OCI-LY3 (cell line): ENCODE measurements at regions not wholly inside any gene's neighbourhood (a gene's known extent, or its start where the extent isn't known, plus 50 kb on each side); places are given as distances from the start of the nearest gene placed in this dataset.

Experiments
- EZH2phosphoT487 ChIP-seq: fragments of 200-600 bp; shearing (Covaris generic); IDR thresholded peaks from 2 replicates; pipeline ENCODE4 v1.6.1; 2018; ENCODE audit warnings: antibody characterized with exemption, mixed run types, low read depth
- TF ChIP-seq, protein P1 (sequence below): fragments of 200-600, 300-600 bp; sonication (generic); IDR thresholded peaks from 2 replicates; pipeline ENCODE4 v1.5.1; 2014; ENCODE audit warnings: antibody characterized with exemption, low read length, low read depth

DNA sequence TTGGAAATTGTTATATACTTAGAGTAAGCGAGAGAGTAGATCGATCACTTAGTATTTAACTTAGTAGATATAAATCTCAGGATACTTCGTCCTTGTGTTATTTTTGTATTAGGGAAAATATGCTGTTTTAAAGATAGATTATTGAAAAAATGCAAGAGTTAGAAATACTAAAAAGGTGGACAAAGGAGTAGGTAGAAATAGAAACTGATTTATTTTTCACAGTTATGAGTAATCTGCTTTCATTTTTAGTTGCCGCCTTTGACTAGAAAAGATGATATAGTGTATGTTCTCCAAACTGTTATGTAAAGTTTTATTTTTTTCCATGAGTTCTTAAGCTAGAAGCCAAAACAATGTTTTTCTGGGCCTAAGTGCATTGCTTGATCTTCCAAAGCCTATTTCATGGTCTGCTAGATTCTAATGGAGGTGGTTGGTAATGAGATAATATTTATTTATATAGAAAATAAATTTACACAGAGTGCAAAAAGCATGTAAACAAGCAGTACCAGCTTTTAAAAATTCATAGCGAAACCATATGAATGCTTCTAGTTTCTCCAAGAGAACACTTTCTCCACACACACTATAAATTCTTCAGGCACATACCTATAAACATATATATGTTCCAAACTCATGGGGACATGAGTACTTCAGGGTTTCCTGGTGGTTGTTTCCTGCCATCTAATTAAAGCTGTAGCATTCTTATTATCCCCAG is 61.1 kb downstream of the DIPK2A start:
- no peak for TF ChIP-seq EZH2phosphoT487
- TF ChIP-seq, protein P1, sequence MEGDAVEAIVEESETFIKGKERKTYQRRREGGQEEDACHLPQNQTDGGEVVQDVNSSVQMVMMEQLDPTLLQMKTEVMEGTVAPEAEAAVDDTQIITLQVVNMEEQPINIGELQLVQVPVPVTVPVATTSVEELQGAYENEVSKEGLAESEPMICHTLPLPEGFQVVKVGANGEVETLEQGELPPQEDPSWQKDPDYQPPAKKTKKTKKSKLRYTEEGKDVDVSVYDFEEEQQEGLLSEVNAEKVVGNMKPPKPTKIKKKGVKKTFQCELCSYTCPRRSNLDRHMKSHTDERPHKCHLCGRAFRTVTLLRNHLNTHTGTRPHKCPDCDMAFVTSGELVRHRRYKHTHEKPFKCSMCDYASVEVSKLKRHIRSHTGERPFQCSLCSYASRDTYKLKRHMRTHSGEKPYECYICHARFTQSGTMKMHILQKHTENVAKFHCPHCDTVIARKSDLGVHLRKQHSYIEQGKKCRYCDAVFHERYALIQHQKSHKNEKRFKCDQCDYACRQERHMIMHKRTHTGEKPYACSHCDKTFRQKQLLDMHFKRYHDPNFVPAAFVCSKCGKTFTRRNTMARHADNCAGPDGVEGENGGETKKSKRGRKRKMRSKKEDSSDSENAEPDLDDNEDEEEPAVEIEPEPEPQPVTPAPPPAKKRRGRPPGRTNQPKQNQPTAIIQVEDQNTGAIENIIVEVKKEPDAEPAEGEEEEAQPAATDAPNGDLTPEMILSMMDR: no peak
